GM19467 (cell line): ENCODE measurements at regions not wholly inside any gene's neighbourhood (a gene's known extent, or its start where the extent isn't known, plus 50 kb on each side); places are given as distances from the start of the nearest gene placed in this dataset.

Experiments used
- ATAC-seq: cut with Tn5 transposase; IDR thresholded peaks from one replicate; pipeline ENCODE4 v1.9.1; 2021; ENCODE audit warnings: mild to moderate bottlenecking, moderate library complexity; ENCODE audit not compliant: unreplicated experiment

- no peak for ATAC-seq
These were observed 327.6 kb downstream of the FGF9 start for GRCh38 chr13:21998279-21998990.

- no peak for ATAC-seq
These were observed 328.8 kb downstream of the FGF9 start for GRCh38 chr13:21999666-22000065.

- no peak for ATAC-seq
These were observed 329.3 kb downstream of the FGF9 start for GRCh38 chr13:22000191-22000590.

- ATAC-seq = no peak
These were observed 330.5 kb downstream of the FGF9 start for GRCh38 chr13:22001336-22001735.

GRCh38 chr13:22002893-22003292 is 332.0 kb downstream of the FGF9 start:
- no peak for ATAC-seq

- no peak for ATAC-seq
These were observed 338.6 kb downstream of the FGF9 start for GRCh38 chr13:22009500-22009899.

GRCh38 chr13:22009937-22010336 is 339.1 kb downstream of the FGF9 start:
- ATAC-seq = no peak

- ATAC-seq = no peak
These were observed 341.8 kb downstream of the FGF9 start for GRCh38 chr13:22012686-22013085.

- no peak for ATAC-seq
These were observed 343.6 kb downstream of the FGF9 start for GRCh38 chr13:22014469-22014868.

- peak; percentile 91 for ATAC-seq
These were observed 346.4 kb downstream of the FGF9 start for GRCh38 chr13:22017226-22017625.

GRCh38 chr13:22018076-22018835 is 347.4 kb downstream of the FGF9 start:
- no peak for ATAC-seq

- ATAC-seq = no peak
These were observed 347.9 kb downstream of the FGF9 start for GRCh38 chr13:22018836-22019210.

- ATAC-seq = no peak
These were observed 353.6 kb downstream of the FGF9 start for GRCh38 chr13:22024381-22024994.

- no peak for ATAC-seq
These were observed 356.7 kb downstream of the FGF9 start for GRCh38 chr13:22027566-22027965.

GRCh38 chr13:22028831-22029230 is 358.0 kb downstream of the FGF9 start:
- ATAC-seq = no peak

GRCh38 chr13:22030321-22030720 is 359.4 kb downstream of the FGF9 start:
- ATAC-seq = no peak

GRCh38 chr13:22031702-22032286 is 360.9 kb downstream of the FGF9 start:
- no peak for ATAC-seq

GRCh38 chr13:22032905-22033304 is 362.0 kb downstream of the FGF9 start:
- no peak for ATAC-seq

- ATAC-seq = no peak
These were observed 369.1 kb downstream of the FGF9 start for GRCh38 chr13:22039961-22040360.

GRCh38 chr13:22040810-22041364 is 370.0 kb downstream of the FGF9 start:
- ATAC-seq = no peak

- no peak for ATAC-seq
These were observed 370.9 kb downstream of the FGF9 start for GRCh38 chr13:22041741-22042140.
